HG02885 (cell line): ENCODE measurements at regions not wholly inside any gene's neighbourhood (a gene's known extent, or its start where the extent isn't known, plus 50 kb on each side); places are given as distances from the start of the nearest gene placed in this dataset.

ENCODE experiments used
- ATAC-seq: cut with Tn5 transposase; IDR thresholded peaks from one replicate; pipeline ENCODE4 v1.9.1; 2021; ENCODE audit warnings: mild to moderate bottlenecking; ENCODE audit not compliant: unreplicated experiment, poor library complexity

DNA sequence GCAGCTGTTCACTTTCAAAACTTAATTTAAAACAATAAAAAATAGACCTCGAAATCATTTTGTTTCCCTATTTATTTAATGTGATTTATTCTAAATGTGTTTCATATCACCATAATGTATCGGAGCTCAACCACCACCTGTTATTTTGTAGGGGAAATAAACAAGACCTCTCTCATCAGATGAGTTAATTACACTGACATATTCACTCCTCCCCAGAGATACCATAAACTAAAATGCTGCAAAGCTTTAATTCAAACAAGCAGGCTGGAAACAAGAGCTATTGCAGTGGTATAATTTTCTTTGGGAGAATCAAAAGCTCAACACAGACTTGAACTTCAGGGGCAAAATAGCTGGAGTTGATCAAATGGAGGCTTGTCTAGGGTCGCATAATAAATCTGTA, 303.5 kb upstream of the TSHZ2 start:
- ATAC-seq = no peak

GRCh38 chr20:52667358-52667757, 304.8 kb upstream of the TSHZ2 start:
- no peak for ATAC-seq

DNA sequence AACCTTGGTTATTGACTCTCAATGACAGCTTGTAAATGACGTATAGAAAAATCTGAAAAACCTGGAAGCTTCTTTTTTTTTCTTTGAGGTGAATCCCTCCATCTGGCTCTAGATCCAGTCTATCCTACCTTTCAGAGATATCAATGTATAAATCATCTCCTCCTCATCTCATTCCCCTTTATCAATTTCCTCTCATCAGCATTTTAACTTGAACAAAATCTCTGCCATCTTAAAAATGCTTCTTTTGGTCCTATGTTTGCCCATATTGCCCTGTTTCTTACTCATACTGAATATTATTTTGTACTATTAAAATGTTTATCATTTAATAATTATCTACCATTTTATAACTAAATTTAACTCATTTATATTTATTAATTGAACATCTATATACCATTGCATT, 306.7 kb upstream of the TSHZ2 start:
- no peak for ATAC-seq

DNA sequence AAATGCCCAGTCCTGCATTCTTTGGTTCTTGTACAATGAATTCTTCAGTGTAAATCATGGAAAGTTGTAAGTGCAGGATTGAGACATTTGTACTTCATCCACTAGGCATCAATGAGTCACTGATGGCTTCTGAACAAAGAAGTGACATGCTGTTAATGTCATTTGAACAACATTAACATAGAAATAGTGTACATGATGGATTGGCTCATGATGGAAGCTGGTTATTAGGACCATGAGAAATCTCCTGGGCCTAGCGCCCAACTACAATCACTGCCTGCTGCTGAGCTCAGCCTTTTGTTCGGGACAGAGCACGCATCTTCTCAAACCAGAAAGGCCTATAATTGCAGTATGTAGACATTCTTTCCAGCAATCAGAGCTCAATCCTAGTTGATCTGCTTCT, 316.8 kb upstream of the TSHZ2 start:
- ATAC-seq = no peak

- no peak for ATAC-seq
These were observed 317.6 kb upstream of the TSHZ2 start for GRCh38 chr20:52654567-52654966.

GRCh38 chr20:52652271-52652670, 319.9 kb upstream of the TSHZ2 start:
- ATAC-seq = no peak

- no peak for ATAC-seq
These were observed 322.4 kb upstream of the TSHZ2 start for GRCh38 chr20:52649727-52650126.

DNA sequence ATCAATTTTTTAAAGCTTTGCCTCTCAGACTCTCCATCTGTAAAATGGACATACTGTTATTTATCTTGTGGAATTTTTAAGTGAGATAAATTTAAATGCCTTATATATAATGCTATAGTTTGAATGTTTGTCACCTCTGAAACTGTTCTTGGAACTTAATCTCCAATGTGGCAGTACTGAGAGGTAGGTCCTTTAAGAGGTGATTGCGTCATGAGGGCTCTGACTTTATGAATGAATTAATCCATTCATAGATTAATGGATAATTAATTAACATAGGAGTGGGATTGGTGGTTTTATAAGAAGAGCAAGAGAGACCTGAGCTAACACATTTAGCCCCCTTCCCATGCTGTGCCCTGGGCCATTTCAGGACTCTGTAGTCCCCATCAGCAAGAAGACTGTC, 326.3 kb upstream of the TSHZ2 start:
- ATAC-seq = no peak

GRCh38 chr20:52643034-52643433, 329.1 kb upstream of the TSHZ2 start:
- ATAC-seq = no peak

DNA sequence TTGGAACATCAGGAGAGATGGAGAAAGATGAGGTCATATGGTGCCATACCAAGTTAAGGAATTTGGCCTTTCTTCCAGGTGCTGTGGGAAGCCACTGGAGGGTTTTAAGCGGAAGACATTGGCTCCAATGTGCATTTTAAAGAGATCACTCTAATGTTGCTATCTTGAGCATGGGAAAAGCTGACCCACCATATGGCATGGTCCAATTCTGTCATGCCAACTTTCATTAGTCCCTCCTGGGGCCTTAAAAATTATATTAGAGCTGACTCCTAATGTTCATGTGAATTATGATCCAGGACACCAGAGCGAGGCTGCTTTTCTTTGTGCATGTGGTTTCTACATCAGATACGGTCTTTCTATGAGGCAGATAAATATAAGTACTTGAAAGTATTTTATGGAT, 335.0 kb upstream of the TSHZ2 start:
- ATAC-seq = no peak

DNA sequence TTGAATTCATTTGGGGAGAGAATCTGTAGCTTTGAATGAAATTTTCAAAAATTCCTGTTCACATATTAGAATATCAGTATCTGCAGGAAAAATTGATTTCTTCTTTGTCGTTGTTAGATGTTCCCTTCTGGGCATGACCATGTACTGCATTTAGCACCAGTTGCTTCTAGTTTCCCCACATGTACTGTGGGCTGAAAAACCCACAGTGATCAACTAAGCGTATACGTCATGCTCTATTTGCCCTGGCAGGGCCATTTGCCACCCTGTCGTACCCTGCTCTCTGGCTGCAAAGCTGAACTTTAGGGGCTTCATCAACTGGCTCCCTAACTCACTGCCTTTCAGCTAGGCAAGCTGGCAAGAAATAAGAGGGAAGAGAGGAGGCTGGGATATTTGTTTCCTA, 340.7 kb upstream of the TSHZ2 start:
- ATAC-seq = no peak

- no peak for ATAC-seq
These were observed 342.0 kb upstream of the TSHZ2 start for GRCh38 chr20:52630138-52630537.

- no peak for ATAC-seq
These were observed 347.9 kb upstream of the TSHZ2 start for GRCh38 chr20:52624281-52624680.

- no peak for ATAC-seq
These were observed 350.1 kb upstream of the TSHZ2 start for GRCh38 chr20:52622081-52622480.

DNA sequence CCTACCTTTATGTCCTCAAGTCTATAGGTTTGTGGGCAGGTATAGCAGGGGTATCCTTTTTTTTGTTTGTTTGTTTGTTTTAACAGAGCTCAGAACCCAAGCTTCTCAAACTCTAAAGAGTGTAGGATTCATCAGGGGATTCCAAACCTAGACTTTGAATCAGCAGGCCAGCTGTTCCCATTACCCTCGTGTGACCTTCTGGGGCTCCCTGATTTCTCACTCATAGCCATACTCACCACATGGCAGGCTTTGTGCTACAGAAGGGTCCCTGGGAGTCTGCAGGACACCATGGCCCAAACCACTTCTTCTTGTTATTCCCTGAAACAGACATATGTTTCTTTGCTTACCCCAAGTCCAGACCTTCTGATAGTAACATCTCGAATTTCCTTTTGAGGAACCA, 350.8 kb upstream of the TSHZ2 start:
- ATAC-seq = no peak

DNA sequence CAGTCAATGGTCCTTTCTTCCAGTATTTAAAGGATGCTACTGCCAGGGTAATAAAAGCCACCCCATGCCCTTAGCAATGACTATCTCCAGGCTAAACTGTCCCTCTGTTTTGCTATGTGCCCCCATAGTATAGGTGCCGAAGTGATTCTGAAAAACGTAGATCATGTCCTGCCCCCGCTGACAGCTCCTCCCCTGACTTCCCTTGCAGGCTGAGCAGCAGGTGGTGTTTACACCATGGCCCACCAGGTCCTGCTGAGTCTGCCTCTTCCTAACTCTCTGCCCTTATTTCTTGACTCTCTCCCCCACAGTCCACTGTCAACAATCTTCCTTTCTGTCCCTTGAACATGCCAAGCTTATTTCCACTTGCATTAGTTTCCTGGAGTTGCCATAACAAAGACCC, 352.5 kb upstream of the TSHZ2 start:
- ATAC-seq = no peak

GRCh38 chr20:52619101-52619500, 353.1 kb upstream of the TSHZ2 start:
- no peak for ATAC-seq

GRCh38 chr20:52616629-52617028, 355.5 kb upstream of the TSHZ2 start:
- ATAC-seq = no peak

GRCh38 chr20:52614051-52614863, 357.9 kb upstream of the TSHZ2 start:
- ATAC-seq = no peak

DNA sequence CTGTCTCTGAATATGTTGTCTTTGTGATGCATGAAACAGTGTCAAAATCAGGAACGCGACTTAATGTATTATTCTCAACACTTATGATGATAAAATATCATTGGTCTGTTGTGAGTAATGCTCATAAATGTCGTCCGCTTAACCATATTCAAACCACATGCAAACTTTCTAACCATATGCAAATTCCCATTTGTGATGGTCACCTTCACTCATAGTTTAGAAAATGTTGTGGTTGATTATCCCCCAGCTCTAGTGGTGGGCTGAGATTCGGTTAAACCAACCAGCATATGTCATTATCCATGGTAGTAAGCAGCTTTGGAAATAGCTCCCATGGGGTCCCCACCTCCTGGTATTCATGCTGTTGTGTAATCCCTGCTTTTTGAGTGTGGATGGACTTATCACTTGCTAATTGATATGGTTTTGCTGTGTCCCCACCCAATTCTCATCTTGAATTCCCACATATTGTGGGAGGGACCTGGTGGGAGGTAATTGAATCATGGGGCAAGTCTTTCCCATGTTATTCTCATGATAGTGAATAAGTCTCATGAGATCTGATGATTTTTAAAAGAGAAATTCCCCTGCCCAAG, 360.0 kb upstream of the TSHZ2 start:
- no peak for ATAC-seq

DNA sequence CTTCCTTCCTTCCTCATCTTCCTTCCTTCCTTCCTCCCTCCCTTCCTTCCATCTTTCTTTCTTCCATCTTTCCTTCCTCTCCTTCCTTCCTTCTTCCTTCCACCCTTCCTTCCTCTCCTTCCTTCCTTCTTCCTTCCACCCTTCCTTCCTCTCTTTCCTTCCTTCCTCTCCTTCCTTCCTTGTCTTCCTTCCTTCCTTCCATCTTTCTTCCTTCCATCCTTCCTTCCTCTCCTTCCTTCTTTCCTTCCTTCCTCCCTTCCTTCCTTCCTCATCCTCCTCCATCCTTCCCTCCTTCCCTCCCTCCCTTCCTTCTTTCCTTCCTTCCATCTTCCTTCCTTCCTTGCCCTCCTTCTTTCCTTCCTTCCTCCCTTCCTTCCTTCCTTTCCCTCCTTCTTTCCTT, 361.4 kb upstream of the TSHZ2 start:
- no peak for ATAC-seq

DNA sequence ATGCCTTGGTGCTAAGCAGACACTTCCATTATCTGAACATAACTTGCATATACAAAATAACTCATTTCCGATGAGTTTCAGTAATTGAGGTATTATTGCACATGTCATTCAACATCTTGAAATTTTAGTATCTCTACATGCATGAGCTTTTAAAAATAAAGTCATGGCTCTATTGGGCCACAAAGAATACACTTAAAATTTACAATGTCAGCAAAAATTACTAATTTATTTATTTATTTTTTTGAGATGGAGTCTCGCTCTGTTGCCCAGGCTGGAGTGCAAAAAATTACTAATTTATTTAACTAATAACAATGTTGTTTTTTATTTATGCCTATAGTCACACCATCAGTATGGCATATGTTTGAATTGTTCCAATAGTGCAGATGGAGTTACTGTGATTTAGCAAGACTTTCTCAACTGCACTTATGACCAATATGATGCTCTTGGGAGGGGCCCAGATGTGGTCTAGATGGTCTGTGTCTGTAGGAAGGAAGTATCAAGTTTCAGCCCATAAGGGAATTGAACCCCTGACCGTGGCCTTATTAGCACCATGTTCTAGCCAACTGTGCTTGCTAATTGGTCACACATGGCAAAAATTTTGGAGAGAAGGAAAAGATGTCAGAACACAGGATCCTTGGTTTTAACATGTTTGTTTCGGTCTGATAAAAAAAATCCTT, 370.7 kb upstream of the TSHZ2 start:
- ATAC-seq = no peak
